ENCODE measurements at regions not wholly inside any gene's neighbourhood (a gene's known extent, or its start where the extent isn't known, plus 50 kb on each side); places are given as distances from the start of the nearest gene placed in this dataset.

- DNase-seq (ENCODE audit: low spot score) (no peak), FAIRE-seq (no peak), ATAC-seq (no peak)
- POLR2A ChIA-PET = no interaction called here
- Histone ChIP-seq H3K36me3 (replicated peaks in 1 of 2; ENCODE audit: control insufficient read depth in 1 of 2, insufficient read depth in 2 of 2, low read length in 2 of 2) (no peaks in the 10 kb centered on the region), H3K27ac (ENCODE audit: extremely low read length, insufficient read depth, low read length) (no peak overlapping the region), H2AFZ (ENCODE audit: low read length) (no peak overlapping the region), H3K4me2 (ENCODE audit: low read depth, low read length) (no peak overlapping the region), H3K9me3 (ENCODE audit: low read length) (no peaks in the 10 kb centered on the region), H3K9ac (ENCODE audit: insufficient read depth, low read depth, low read length) (no peak overlapping the region), H4K20me1 (ENCODE audit: insufficient read depth, low read length) (no peaks in the 10 kb centered on the region), H3K79me2 (ENCODE audit: insufficient read depth, low read length) (no peaks in the 10 kb centered on the region), H3K4me3 (replicated peaks in 1 of 3; ENCODE audit: insufficient read depth in 1 of 3, low read depth in 2 of 3, low read length in 3 of 3) (no peak overlapping the region), H3K27me3 (ENCODE audit: control insufficient read depth in 1 of 2, insufficient read depth in 2 of 2, low read length in 2 of 2) (no peaks in the 10 kb centered on the region), H3K4me1 (ENCODE audit: insufficient read depth, low read length) (no peaks in the 10 kb centered on the region)
- BruUV-seq (replicated peaks) = no TSS peak
- in situ Hi-C loops (cut with HindIII; ENCODE audit: extremely low pct_ligation_motif_present, low pct_unique_long_range_greater_than_20kb) (loop anchor here (25.0 kb wide), 1 partner anchor 1255 kb away; no protein-coding TSS in a partner anchor), intact Hi-C loops (cut with micrococcal nuclease; ENCODE audit: unreplicated experiment) (no loop called here)
- TF ChIP-seq ZBTB8A (CRISPR knock-in tag; IDR thresholded peaks at IDR 0.05; ENCODE audit: borderline replicate concordance, low read depth) = no peak
- no peak for TF ChIP-seq ZBTB43 (CRISPR knock-in tag; conservative IDR thresholded peaks at IDR 0.05)
- no peak for TF ChIP-seq HHEX (CRISPR knock-in tag; IDR thresholded peaks at IDR 0.05)
- no peak for TF ChIP-seq TGIF2 (CRISPR knock-in tag; IDR thresholded peaks at IDR 0.05)
- TF ChIP-seq ZNF512 (CRISPR knock-in tag; IDR thresholded peaks at IDR 0.05) = no peak
- WGBS (ENCODE audit: low lambda C conversion rate) = 3% methylated on average over 2 of the region's 2 CpGs
- CTCF ChIA-PET (ENCODE audit: low intra/inter-chr PET ratio, low total read pairs) = no interaction called here
Observed at GRCh38 chr12:97132270-97132669, 225.2 kb downstream of the NEDD1 start.

DNA sequence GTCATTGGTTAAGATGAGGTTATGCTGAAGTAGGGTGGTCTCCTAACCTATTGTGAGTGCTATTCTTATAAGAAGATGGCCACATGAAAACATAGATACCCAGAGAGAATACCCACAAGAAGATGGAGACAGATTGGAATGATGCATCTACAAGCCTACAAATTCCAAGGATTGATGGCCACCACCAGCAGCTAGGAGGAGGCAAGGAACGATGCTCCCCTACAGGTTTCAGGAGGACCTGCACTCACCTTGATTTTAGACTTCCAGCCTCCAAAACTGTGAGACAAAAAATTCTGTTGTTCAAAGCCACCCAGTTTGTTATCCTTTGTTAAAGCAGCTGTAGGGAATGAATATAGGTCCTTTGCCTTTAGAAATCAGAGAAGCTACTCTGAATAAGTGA is 227.4 kb downstream of the NEDD1 start:
- BruUV-seq (replicated peaks) = no TSS peak
- CTCF ChIA-PET (ENCODE audit: low intra/inter-chr PET ratio, low total read pairs) = no interaction called here
- ATAC-seq = no peak

More for the DNA sequence above, 227.4 kb downstream of the NEDD1 start:
- Histone ChIP-seq H3K9me3 (ENCODE audit: low read length) (no peaks in the 10 kb centered on the region), H3K4me3 (replicated peaks in 1 of 3; ENCODE audit: insufficient read depth in 1 of 3, low read depth in 2 of 3, low read length in 3 of 3) (no peak overlapping the region), H3K4me2 (ENCODE audit: low read depth, low read length) (no peak overlapping the region), H3K27ac (ENCODE audit: extremely low read length, insufficient read depth, low read length) (no peak overlapping the region), H3K27me3 (ENCODE audit: control insufficient read depth in 1 of 2, insufficient read depth in 2 of 2, low read length in 2 of 2) (no peaks in the 10 kb centered on the region), H3K79me2 (ENCODE audit: insufficient read depth, low read length) (no peaks in the 10 kb centered on the region), H3K9ac (ENCODE audit: insufficient read depth, low read depth, low read length) (no peak overlapping the region), H3K4me1 (ENCODE audit: insufficient read depth, low read length) (no peaks in the 10 kb centered on the region), H3K36me3 (replicated peaks in 1 of 2; ENCODE audit: control insufficient read depth in 1 of 2, insufficient read depth in 2 of 2, low read length in 2 of 2) (no peaks in the 10 kb centered on the region), H4K20me1 (ENCODE audit: insufficient read depth, low read length) (no peaks in the 10 kb centered on the region), H2AFZ (ENCODE audit: low read length) (no peak overlapping the region)
- 0% methylated on average over 1 of the region's 1 CpG for WGBS (ENCODE audit: low lambda C conversion rate)
- POLR2A ChIA-PET = no interaction called here
- DNase-seq (ENCODE audit: low spot score) (no peak), FAIRE-seq (no peak)
- in situ Hi-C loops (cut with HindIII; ENCODE audit: extremely low pct_ligation_motif_present, low pct_unique_long_range_greater_than_20kb) = loop anchor here (25.0 kb wide), 1 partner anchor 1253 kb away; no protein-coding TSS in a partner anchor
- intact Hi-C loops (cut with micrococcal nuclease; ENCODE audit: unreplicated experiment) = no loop called here
- TF ChIP-seq TOE1 (CRISPR knock-in tag; IDR thresholded peaks at IDR 0.05) = no peak
